HG03159 (cell line): ENCODE measurements at regions not wholly inside any gene's neighbourhood (a gene's known extent, or its start where the extent isn't known, plus 50 kb on each side); places are given as distances from the start of the nearest gene placed in this dataset.

Source experiments
- ATAC-seq: cut with Tn5 transposase; IDR thresholded peaks from one replicate; pipeline ENCODE4 v1.9.1; 2021; ENCODE audit warnings: mild to moderate bottlenecking, moderate library complexity; ENCODE audit not compliant: unreplicated experiment

DNA sequence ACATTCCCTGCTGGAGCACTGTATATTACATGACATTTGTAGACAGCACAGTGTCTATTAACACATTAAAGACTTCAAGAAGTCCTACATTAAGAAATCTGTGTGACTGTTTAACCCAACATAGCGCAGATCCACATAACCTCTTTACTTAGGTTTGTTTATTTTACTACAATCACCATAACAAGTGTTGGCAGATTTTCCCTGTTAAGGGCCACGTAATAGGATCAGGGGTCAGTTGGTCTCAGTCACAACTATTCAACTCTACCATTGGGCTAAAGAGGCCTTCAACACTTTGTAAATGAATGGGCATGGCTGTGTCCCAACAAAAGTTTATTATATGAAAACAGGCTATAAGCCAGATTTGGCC is 51.3 kb upstream of the ADORA2B start:
- no peak for ATAC-seq

DNA sequence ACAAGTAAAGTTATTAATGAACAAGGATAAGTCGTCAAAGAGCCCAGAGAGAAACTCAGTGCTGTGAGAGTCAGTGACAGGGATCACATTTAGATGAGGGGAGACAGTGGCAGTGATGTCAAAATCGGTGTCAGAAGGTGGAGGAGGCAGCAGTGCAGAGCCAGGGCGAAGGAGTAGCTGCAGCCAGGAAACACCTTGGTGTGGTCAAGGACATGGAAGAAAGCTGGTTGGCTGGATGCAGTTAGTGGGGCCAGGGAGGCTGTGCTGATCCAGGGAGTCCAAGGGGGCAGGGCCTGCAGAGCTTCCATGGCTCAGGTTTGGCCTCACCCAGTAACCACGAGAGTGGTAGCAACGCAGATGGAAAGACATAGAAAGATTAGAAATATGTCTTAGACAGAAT is 50.7 kb upstream of the ADORA2B start:
- ATAC-seq = no peak

DNA sequence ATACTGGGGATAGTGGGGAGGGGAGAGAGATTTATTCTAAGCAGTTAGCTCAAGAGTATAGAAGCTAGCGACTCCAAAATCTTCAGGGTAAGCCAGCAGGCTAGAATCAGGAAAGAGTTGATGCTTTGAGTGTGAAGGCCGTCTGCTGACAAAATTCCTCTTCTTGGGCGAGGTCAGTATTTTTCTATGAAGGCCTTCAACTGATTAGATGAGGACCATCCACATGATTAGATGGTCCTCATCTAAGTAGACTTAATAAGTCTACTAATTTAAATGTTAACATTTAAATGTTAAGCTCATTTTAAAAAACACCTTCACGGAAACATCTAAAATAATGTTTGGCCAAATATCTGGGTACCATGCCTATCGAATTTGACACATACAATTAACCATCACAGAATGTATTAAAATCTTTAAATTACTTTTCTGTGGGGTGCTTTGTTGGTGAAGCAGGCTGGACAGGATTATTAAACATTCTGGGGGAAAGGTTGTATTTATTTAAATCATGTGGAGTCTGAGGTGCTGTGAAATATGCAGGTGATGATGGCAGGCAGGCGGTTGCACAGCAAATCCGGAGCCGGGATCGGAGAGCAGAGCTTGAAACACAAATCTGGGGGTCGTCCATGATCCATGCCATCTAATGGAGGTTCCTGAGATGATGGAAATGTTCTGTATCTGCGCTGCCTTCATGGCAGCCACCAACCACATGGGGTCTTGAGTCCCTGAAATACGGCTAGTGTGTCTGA is 49.8 kb upstream of the ADORA2B start:
- no peak for ATAC-seq
